GM19395 (cell line): ENCODE measurements at regions not wholly inside any gene's neighbourhood (a gene's known extent, or its start where the extent isn't known, plus 50 kb on each side); places are given as distances from the start of the nearest gene placed in this dataset.

Experiments used
- ATAC-seq: cut with Tn5 transposase; IDR thresholded peaks from one replicate; pipeline ENCODE4 v1.9.1; 2021; ENCODE audit warnings: mild to moderate bottlenecking, moderate library complexity; ENCODE audit not compliant: unreplicated experiment

- ATAC-seq: no peak
Observed at GRCh38 chr2:515441-516127, 161.6 kb downstream of the TMEM18 start.

- ATAC-seq: no peak
Observed at GRCh38 chr2:513981-514706, 163.1 kb downstream of the TMEM18 start.

- no peak for ATAC-seq
Observed at GRCh38 chr2:510839-511238, 166.4 kb downstream of the TMEM18 start.

GRCh38 chr2:509888-510287 is 167.3 kb downstream of the TMEM18 start:
- ATAC-seq: no peak

- no peak for ATAC-seq
Observed at GRCh38 chr2:508121-508520, 169.1 kb downstream of the TMEM18 start.

GRCh38 chr2:506866-507265 is 170.3 kb downstream of the TMEM18 start:
- no peak for ATAC-seq

- no peak for ATAC-seq
Observed at GRCh38 chr2:506451-506850, 170.8 kb downstream of the TMEM18 start.

- ATAC-seq: no peak
Observed at GRCh38 chr2:505941-506340, 171.3 kb downstream of the TMEM18 start.

GRCh38 chr2:503288-503999 is 173.8 kb downstream of the TMEM18 start:
- no peak for ATAC-seq

- ATAC-seq: no peak
Observed at GRCh38 chr2:502831-503230, 174.4 kb downstream of the TMEM18 start.

- no peak for ATAC-seq
Observed at GRCh38 chr2:501667-502066, 175.5 kb downstream of the TMEM18 start.

- ATAC-seq: no peak
Observed at GRCh38 chr2:501130-501529, 176.1 kb downstream of the TMEM18 start.

GRCh38 chr2:499726-500125 is 177.5 kb downstream of the TMEM18 start:
- ATAC-seq: no peak

GRCh38 chr2:498493-499178 is 178.6 kb downstream of the TMEM18 start:
- ATAC-seq: no peak

GRCh38 chr2:497770-498492 is 179.3 kb downstream of the TMEM18 start:
- no peak for ATAC-seq

GRCh38 chr2:496729-497128 is 180.5 kb downstream of the TMEM18 start:
- ATAC-seq: no peak

- no peak for ATAC-seq
Observed at GRCh38 chr2:495745-496275, 181.4 kb downstream of the TMEM18 start.

GRCh38 chr2:494853-495252 is 182.4 kb downstream of the TMEM18 start:
- ATAC-seq: no peak

- no peak for ATAC-seq
Observed at GRCh38 chr2:493228-493627, 184.0 kb downstream of the TMEM18 start.

- ATAC-seq: no peak
Observed at GRCh38 chr2:492178-492577, 185.0 kb downstream of the TMEM18 start.
